NCI-H526 (cell line): ENCODE measurements at regions not wholly inside any gene's neighbourhood (a gene's known extent, or its start where the extent isn't known, plus 50 kb on each side); places are given as distances from the start of the nearest gene placed in this dataset.
A peak's percentile ranks its signal among the peaks of the same experiment; 100 is the strongest.

Experiments
- DNase-seq, 2 experiments: peaks; one replicate each; lab custom pipeline; 2025; lab: John Stamatoyannopoulos, UW

- no peak for DNase-seq
Measured at GRCh38 chr3:43979645-43980044, 262.0 kb upstream of the TOPAZ1 start.

- peak in 1 of 2 experiments; percentile 70 for DNase-seq
Measured at GRCh38 chr3:43994657-43995546, 246.8 kb upstream of the TOPAZ1 start.

GRCh38 chr3:43995547-43996378 is 245.9 kb upstream of the TOPAZ1 start:
- DNase-seq = peak in 1 of 2 experiments; percentile 41

GRCh38 chr3:43996379-43997301 is 245.0 kb upstream of the TOPAZ1 start:
- peak; percentile 32 to 76 for DNase-seq

- DNase-seq = no peak
Measured at GRCh38 chr3:43997316-43997715, 244.4 kb upstream of the TOPAZ1 start.

- DNase-seq = peak in 1 of 2 experiments; percentile 29
Measured at GRCh38 chr3:43997788-43998369, 243.8 kb upstream of the TOPAZ1 start.

- DNase-seq = peak in 1 of 2 experiments; percentile 53
Measured at GRCh38 chr3:43998370-43998835, 243.3 kb upstream of the TOPAZ1 start.

GRCh38 chr3:43998836-43999727 is 242.6 kb upstream of the TOPAZ1 start:
- DNase-seq = peak in 1 of 2 experiments; percentile 79

- DNase-seq = peak in 1 of 2 experiments; percentile 31
Measured at GRCh38 chr3:43999728-44000319, 241.9 kb upstream of the TOPAZ1 start.

GRCh38 chr3:44000586-44000985 is 241.1 kb upstream of the TOPAZ1 start:
- no peak for DNase-seq

GRCh38 chr3:44001072-44001471 is 240.6 kb upstream of the TOPAZ1 start:
- DNase-seq = no peak

- DNase-seq = no peak
Measured at GRCh38 chr3:44003801-44004200, 237.9 kb upstream of the TOPAZ1 start.

GRCh38 chr3:44011680-44012079 is 230.0 kb upstream of the TOPAZ1 start:
- no peak for DNase-seq

GRCh38 chr3:44012160-44012899 is 229.4 kb upstream of the TOPAZ1 start:
- DNase-seq = no peak

GRCh38 chr3:44013967-44014366 is 227.7 kb upstream of the TOPAZ1 start:
- no peak for DNase-seq

- no peak for DNase-seq
Measured at GRCh38 chr3:44015170-44015569, 226.5 kb upstream of the TOPAZ1 start.

- no peak for DNase-seq
Measured at GRCh38 chr3:44016818-44017217, 224.9 kb upstream of the TOPAZ1 start.

- DNase-seq = peak in 1 of 2 experiments; percentile 6
Measured at GRCh38 chr3:44018926-44019325, 222.8 kb upstream of the TOPAZ1 start.

- no peak for DNase-seq
Measured at GRCh38 chr3:44019736-44020135, 221.9 kb upstream of the TOPAZ1 start.
